Muscle of back (tissue), 3 donors: ENCODE measurements at regions not wholly inside any gene's neighbourhood (a gene's known extent, or its start where the extent isn't known, plus 50 kb on each side); places are given as distances from the start of the nearest gene placed in this dataset.

ENCODE experiments used
- DNase-seq, 3 donors: peaks; one replicate each; pipeline versions ENCODE4 v3.0.0 to v3.0.0-alpha.2; 2013

- DNase-seq, result no peak
Measured at GRCh38 chr15:92224843-92225242, 168.8 kb upstream of the ST8SIA2 start.

GRCh38 chr15:92226020-92226612 is 167.6 kb upstream of the ST8SIA2 start:
- DNase-seq, result peak in 1 of 3 donors; percentile 2

DNA sequence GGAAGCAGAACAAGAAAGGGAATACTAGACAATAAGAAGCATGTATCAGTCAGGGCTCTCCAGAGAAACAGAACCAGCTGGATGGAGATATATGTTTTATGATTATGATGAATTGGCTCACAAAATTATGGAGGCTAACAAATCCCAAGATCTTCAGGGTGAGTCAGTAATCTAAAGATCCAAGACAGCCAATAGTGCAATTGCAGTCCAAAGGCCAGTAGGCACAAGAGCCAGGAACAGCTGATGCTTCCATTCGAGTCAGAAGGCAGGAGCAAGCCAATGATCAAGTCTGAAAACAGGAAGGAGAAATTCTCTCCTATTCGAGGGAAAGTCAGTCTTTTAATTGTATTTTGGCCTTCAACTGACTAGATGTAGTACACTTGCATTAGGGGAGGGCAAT is 164.9 kb upstream of the ST8SIA2 start:
- no peak for DNase-seq

GRCh38 chr15:92231461-92231860 is 162.2 kb upstream of the ST8SIA2 start:
- no peak for DNase-seq

- no peak for DNase-seq
Measured at GRCh38 chr15:92232317-92232716, 161.4 kb upstream of the ST8SIA2 start.

- no peak for DNase-seq
Measured at GRCh38 chr15:92232876-92233275, 160.8 kb upstream of the ST8SIA2 start.

- DNase-seq, result no peak
Measured at GRCh38 chr15:92243227-92243626, 150.5 kb upstream of the ST8SIA2 start.

DNA sequence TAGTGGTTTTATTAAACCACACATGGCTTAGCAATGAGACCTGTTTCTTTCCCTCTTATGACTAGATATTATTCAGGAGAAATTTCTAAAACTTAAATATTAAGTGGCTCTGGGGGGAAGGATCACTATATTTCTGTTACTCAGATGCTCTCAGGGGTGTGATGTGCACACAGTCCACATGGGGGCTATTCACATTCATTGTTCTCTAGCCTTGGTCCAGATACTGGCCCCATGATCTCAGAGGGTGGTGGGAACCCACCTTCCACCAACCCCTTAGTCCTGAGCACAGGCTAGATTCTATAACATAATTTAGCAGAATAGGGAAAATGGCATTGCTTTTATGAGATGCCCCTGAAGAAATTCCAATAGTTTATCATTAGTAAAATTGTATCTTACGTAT is 149.0 kb upstream of the ST8SIA2 start:
- DNase-seq, result no peak

GRCh38 chr15:92247649-92248242 is 145.9 kb upstream of the ST8SIA2 start:
- no peak for DNase-seq

GRCh38 chr15:92266796-92267685 is 126.6 kb upstream of the ST8SIA2 start:
- no peak for DNase-seq

GRCh38 chr15:92268900-92269299 is 124.8 kb upstream of the ST8SIA2 start:
- DNase-seq, result no peak

DNA sequence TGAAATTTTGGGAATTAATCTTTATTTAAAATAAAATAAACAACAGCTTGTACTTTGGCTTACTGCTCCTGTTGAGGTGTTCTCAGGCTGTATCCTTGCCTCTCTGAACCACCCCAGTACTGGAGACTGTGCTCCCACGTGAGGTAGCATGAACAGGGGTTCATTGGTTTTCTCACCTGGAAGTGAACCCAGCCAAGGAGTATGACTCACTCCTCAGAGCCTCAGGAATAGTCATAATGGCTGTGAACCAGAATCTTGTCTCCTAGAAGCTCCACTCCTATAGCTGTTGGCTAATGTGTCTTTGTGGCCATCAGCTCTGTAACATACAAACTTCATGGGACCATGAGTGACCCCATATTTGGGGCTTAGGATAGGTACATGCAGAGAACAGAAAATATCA is 122.5 kb upstream of the ST8SIA2 start:
- no peak for DNase-seq

DNA sequence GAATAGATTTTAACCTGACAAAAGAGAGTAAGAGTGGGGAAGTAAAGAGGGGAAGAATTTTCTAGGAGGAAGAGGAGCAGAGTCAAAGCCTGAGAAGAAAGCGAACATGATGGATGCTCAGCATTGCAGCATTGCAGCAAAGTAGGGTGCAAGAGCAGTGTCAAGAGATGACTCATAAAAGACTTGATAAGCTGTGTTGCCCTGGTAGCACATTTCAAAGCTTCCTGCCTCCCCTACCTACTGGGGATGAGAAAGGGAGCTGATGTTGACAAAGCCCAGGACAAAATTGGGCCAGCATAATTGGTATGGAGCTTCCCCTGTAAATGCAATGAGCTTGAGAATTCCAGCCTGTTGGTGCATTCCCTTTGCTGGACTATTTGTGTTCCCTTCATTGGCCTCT is 121.6 kb upstream of the ST8SIA2 start:
- DNase-seq, result no peak

DNA sequence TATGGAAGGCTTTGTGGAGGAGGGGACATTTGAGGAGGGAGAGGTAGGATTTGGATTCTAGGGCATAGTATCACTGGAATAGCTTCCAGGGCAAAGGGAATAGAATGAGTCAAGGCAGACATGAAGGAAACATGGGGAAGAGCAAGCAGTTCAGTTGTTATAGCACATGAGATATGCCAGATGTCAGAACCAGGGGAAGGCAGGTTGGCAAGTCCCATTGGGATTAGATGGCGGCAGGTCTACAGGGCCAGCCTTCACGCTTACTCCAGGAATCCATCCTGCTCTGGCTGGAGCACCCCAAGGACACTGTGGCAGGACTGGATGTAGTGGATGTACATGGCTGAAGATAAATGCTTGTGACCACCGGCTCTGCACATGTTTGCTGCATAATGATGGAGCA is 120.4 kb upstream of the ST8SIA2 start:
- no peak for DNase-seq

- peak; percentile 36 to 57 (median 36) for DNase-seq
Measured at GRCh38 chr15:92273723-92274122, 120.0 kb upstream of the ST8SIA2 start.

DNA sequence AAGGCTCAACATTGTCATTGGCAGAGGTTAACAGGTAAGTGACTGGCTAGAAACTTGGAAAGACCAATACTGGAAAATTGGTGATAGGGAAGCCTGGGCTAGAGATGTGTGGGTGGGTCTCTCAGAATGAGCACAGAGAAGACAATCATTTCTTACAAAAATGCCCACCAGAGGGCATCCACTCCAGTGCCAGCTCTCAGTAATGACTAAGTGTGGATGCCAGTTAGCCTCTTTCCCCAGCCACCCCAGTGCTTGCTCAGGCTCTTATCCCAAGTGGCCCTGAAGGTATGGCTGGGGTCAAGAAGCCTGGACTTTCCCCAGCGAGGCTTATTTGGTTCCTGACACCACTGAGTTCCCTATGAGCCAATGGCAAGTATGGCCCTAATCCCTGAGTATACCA is 115.9 kb upstream of the ST8SIA2 start:
- DNase-seq, result peak in 1 of 3 donors; percentile 25

- DNase-seq, result no peak
Measured at GRCh38 chr15:92283813-92284212, 109.9 kb upstream of the ST8SIA2 start.

GRCh38 chr15:92288755-92289154 is 104.9 kb upstream of the ST8SIA2 start:
- DNase-seq, result no peak

GRCh38 chr15:92289733-92290132 is 103.9 kb upstream of the ST8SIA2 start:
- no peak for DNase-seq

DNA sequence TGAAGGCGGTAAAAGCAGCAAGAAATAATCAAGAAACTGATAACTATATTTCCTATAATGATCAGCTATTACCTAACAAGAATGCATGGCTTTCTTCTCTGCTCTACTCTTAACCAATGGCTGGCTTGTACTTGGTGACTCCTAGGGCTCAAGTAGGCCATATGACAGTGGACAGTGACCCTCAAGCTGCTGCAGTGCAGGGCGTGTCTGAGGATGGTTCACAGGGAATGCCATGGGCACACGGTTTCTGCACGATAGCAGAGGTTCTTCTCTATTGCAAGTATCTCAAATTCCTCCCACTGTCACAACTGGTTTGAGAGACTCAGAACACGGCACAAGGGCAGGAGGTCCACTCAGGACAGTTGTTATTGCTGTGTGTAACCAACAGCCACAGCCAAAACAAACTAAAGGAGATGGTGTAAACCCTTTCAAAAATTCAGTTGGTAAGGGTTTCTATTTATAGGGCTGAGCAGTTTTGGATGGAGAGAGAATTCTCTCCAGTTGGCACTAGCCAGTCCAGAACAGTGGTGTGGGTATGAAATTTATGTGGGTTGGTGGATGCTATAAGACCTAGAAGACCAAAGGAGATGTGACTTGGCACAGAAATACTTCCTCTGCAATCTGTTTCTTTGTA is 103.2 kb upstream of the ST8SIA2 start:
- DNase-seq, result no peak

GRCh38 chr15:92291900-92292299 is 101.8 kb upstream of the ST8SIA2 start:
- no peak for DNase-seq

DNA sequence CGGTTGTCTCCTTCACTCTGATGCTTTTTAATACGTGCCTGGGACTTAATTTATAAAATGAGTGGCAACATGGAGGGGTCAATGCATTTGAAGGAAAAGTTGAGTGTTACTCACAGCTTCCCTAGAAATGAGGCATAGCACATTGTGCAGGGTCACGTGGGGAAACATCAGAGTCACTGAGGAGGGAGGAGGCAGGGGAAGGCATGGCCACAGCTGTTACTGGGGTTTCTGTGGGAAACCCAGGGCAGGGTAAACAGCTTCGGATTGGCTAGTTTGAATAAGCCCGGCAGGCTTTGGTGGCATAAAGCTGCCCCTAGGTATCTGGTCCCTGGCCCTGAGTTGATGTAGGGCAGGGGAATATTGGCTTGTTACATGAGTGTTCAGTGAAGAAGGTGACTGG is 98.9 kb upstream of the ST8SIA2 start:
- no peak for DNase-seq
